ENCODE measurements at regions not wholly inside any gene's neighbourhood (a gene's known extent, or its start where the extent isn't known, plus 50 kb on each side); places are given as distances from the start of the nearest gene placed in this dataset.

- DNase-seq (ENCODE audit: low read depth, low spot score): no peak
- ChIA-PET CTCF (no interaction called here), POLR2A (no interaction called here)
- TF ChIP-seq CTCF (IDR thresholded peaks at IDR 0.05; ENCODE audit: insufficient read depth, low read length, missing control alignments): no peak
- H3K4me3 ChIP-seq (ENCODE audit: low read depth, low read length): no peak overlapping the region
Observed at GRCh38 chr4:11264346-11264745, 164.3 kb downstream of the HS3ST1 start.

DNA sequence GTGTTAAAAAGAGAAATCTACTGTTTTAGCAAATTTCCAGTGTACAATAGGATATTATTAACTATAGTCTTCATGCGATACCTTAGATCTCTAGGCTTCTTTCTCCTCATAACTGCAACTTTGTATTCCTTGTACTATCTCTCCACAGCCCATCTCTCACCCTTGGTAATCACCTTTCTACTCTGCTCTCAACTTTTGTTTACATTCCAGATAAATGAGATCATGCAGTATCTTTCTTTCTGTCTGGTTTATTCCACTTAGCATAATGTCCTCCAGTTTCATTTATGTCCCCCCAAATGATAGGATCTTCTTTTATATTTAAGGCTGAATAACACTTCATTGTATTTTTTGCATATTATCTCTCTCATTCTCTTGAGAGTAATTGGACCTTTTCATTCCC is 165.5 kb downstream of the HS3ST1 start:
- no peak for DNase-seq (ENCODE audit: low read depth, low spot score)
- no peak overlapping the region for H3K4me3 ChIP-seq (ENCODE audit: low read depth, low read length)
- CTCF ChIA-PET: no interaction called here
- no peak for TF ChIP-seq CTCF (IDR thresholded peaks at IDR 0.05; ENCODE audit: insufficient read depth, low read length, missing control alignments)
- POLR2A ChIA-PET: no interaction called here

GRCh38 chr4:11261066-11261850 is 167.4 kb downstream of the HS3ST1 start:
- DNase-seq (ENCODE audit: low read depth, low spot score): no peak
- TF ChIP-seq CTCF (IDR thresholded peaks at IDR 0.05; ENCODE audit: insufficient read depth, low read length, missing control alignments): no peak
- ChIA-PET CTCF (no interaction called here), POLR2A (no interaction called here)
- no peak overlapping the region for H3K4me3 ChIP-seq (ENCODE audit: low read depth, low read length)

DNA sequence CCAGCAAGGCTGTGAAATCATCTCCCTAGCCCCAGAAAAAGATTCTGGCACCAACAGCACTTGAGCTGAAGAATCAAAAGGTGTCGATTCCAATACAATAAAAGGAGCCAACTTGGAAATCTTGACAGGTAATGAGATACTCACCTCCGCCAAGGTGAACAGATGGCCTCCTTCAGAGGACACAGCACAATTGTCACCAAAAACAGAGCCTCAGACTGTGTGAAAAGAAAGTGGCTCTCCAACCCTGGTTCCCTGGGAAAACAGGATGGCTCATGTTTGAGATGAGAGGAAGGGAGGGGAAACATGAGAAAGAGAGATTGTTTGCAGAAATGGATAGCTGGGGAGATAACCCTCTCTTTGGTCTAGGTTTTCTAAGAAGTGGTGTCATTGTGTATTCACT is 168.9 kb downstream of the HS3ST1 start:
- no peak for DNase-seq (ENCODE audit: low read depth, low spot score)
- ChIA-PET POLR2A (no interaction called here), CTCF (no interaction called here)
- no peak overlapping the region for H3K4me3 ChIP-seq (ENCODE audit: low read depth, low read length)
- TF ChIP-seq CTCF (IDR thresholded peaks at IDR 0.05; ENCODE audit: insufficient read depth, low read length, missing control alignments): no peak

GRCh38 chr4:11252149-11252548 is 176.5 kb downstream of the HS3ST1 start:
- CTCF ChIA-PET: no interaction called here
- DNase-seq (ENCODE audit: low read depth, low spot score): no peak
- no peak for TF ChIP-seq CTCF (IDR thresholded peaks at IDR 0.05; ENCODE audit: insufficient read depth, low read length, missing control alignments)
- POLR2A ChIA-PET: no interaction called here
- no peak overlapping the region for H3K4me3 ChIP-seq (ENCODE audit: low read depth, low read length)

DNA sequence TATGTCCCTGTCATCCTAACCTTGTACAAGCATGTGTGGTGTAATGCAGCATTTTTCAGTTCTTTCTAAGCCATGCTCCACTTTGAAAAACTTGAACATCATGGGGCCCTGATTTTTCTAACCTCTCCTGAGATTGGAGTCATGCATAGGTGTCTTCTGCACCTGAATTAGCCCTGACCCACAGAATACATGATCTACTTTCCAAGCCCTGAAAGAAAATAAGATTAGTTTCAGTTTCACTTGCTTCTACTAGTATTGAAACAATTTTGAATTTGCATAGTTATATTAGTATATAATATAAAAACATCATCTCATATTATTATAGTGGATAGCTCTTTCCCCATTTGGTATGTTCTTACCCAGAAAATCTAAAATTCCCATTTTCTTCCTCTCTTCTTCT is 178.2 kb downstream of the HS3ST1 start:
- no peak for DNase-seq (ENCODE audit: low read depth, low spot score)
- TF ChIP-seq CTCF (IDR thresholded peaks at IDR 0.05; ENCODE audit: insufficient read depth, low read length, missing control alignments): no peak
- POLR2A ChIA-PET: no interaction called here
- H3K4me3 ChIP-seq (ENCODE audit: low read depth, low read length): no peak overlapping the region
- CTCF ChIA-PET: no interaction called here

Measured in AG04449 (cell line).